ENCODE measurements at regions not wholly inside any gene's neighbourhood (a gene's known extent, or its start where the extent isn't known, plus 50 kb on each side); places are given as distances from the start of the nearest gene placed in this dataset.

- H3K4me1 ChIP-seq (ENCODE audit: low read depth) = peaks cover 6% of the 10 kb centered on the region
- no peaks in the 10 kb centered on the region for H3K9me3 ChIP-seq
- TF ChIP-seq CTCF (IDR thresholded peaks at IDR 0.05) = no peak
- no peaks in the 10 kb centered on the region for H3K36me3 ChIP-seq (ENCODE audit: low read depth)
- intact Hi-C loops (cut with DNase I, micrococcal nuclease) = no loop called here
- no peak for ATAC-seq
- H3K4me3 ChIP-seq = no peak overlapping the region
- DNase-seq = no peak
These were observed 284.4 kb upstream of the PHYHIPL start for GRCh38 chr10:58892031-58892531.

GRCh38 chr10:58894929-58895328 lies 281.5 kb upstream of the PHYHIPL start:
- TF ChIP-seq CTCF (IDR thresholded peaks at IDR 0.05) = no peak
- no peak for ATAC-seq
- intact Hi-C loops (cut with DNase I, micrococcal nuclease) = no loop called here

GRCh38 chr10:58896229-58896628 lies 280.2 kb upstream of the PHYHIPL start:
- Histone ChIP-seq H3K9me3 (no peaks in the 10 kb centered on the region), H3K4me3 (no peak overlapping the region), H3K36me3 (ENCODE audit: low read depth) (no peaks in the 10 kb centered on the region), H3K4me1 (ENCODE audit: low read depth) (peaks cover 6% of the 10 kb centered on the region)
- TF ChIP-seq CTCF (IDR thresholded peaks at IDR 0.05) = no peak
- DNase-seq (no peak), ATAC-seq (peak; percentile 28)
- intact Hi-C loops (cut with DNase I, micrococcal nuclease) = no loop called here

More at GRCh38 chr10:58894929-58895328, 281.5 kb upstream of the PHYHIPL start:
- no peak overlapping the region for H3K4me3 ChIP-seq
- no peaks in the 10 kb centered on the region for H3K36me3 ChIP-seq (ENCODE audit: low read depth)
- H3K4me1 ChIP-seq (ENCODE audit: low read depth) = peaks cover 6% of the 10 kb centered on the region
- H3K9me3 ChIP-seq = no peaks in the 10 kb centered on the region
- DNase-seq = no peak

- Histone ChIP-seq H3K9me3 (no peaks in the 10 kb centered on the region), H3K36me3 (ENCODE audit: low read depth) (no peaks in the 10 kb centered on the region), H3K4me1 (ENCODE audit: low read depth) (peaks cover 6% of the 10 kb centered on the region), H3K4me3 (no peak overlapping the region)
- DNase-seq (no peak), ATAC-seq (no peak)
- intact Hi-C loops (cut with DNase I, micrococcal nuclease) = no loop called here
- no peak for TF ChIP-seq CTCF (IDR thresholded peaks at IDR 0.05)
These were observed 279.2 kb upstream of the PHYHIPL start for GRCh38 chr10:58897236-58897635.

- intact Hi-C loops (cut with DNase I, micrococcal nuclease) = no loop called here
- H3K4me1 ChIP-seq (ENCODE audit: low read depth) = peaks cover 6% of the 10 kb centered on the region
- H3K4me3 ChIP-seq = no peak overlapping the region
- ATAC-seq = no peak
- H3K36me3 ChIP-seq (ENCODE audit: low read depth) = no peaks in the 10 kb centered on the region
- H3K9me3 ChIP-seq = no peaks in the 10 kb centered on the region
- DNase-seq = no peak
- no peak for TF ChIP-seq CTCF (IDR thresholded peaks at IDR 0.05)
These were observed 278.7 kb upstream of the PHYHIPL start for GRCh38 chr10:58897708-58898107.
